ENCODE measurements at regions not wholly inside any gene's neighbourhood (a gene's known extent, or its start where the extent isn't known, plus 50 kb on each side); places are given as distances from the start of the nearest gene placed in this dataset.

GRCh38 chr13:78022164-78022877, 103.7 kb upstream of the EDNRB start:
- Histone ChIP-seq H3K27me3 (ENCODE audit: insufficient read depth) (no peaks in the 10 kb centered on the region), H3K36me3 (ENCODE audit: insufficient read depth) (no peaks in the 10 kb centered on the region), H3K4me2 (no peak overlapping the region), H4K20me1 (replicated peaks; ENCODE audit: insufficient read depth) (no peaks in the 10 kb centered on the region), H3K9me2 (ENCODE audit: insufficient read depth) (0 out of 2 replicates have a peak, but pooled peaks cover 8% of the 10 kb centered on the region), H3K27ac (ENCODE audit: low read depth) (no peak overlapping the region), H3F3A (replicated peaks; ENCODE audit: low read depth) (no peaks in the 10 kb centered on the region), H3K4me3 (no peak overlapping the region), H2AFZ (peak overlapping the region; percentile 63; the same call in 1 of the 2 replicates), H3K79me2 (replicated peaks; ENCODE audit: insufficient read depth) (no peaks in the 10 kb centered on the region), H3K4me1 (ENCODE audit: insufficient read depth) (no peaks in the 10 kb centered on the region; the same call in 1 of the 2 replicates)
- Mint-ChIP-seq H3K36me3 (ENCODE audit: low read depth) (peaks cover 28% of the 10 kb centered on the region), H3K27me3 (ENCODE audit: insufficient read depth, low read depth, poor library complexity) (peaks cover 2% of the 10 kb centered on the region), H3K4me1 (peaks cover 4% of the 10 kb centered on the region; the same call in 2 of the 3 replicates), H3K27ac (no peak overlapping the region), H3K9me3 (peaks cover 18% of the 10 kb centered on the region; the same call in 2 of the 3 replicates), H3K4me3 (no peak overlapping the region)
- no peak for DNase-seq (ENCODE audit: low spot score)
- ATAC-seq, result no peak
- TF ChIP-seq REST (IDR thresholded peaks at IDR 0.05; ENCODE audit: unreplicated experiment) (no peak), CTCF (conservative IDR thresholded peaks at IDR 0.05; ENCODE audit: low read depth in 2 of 2) (no peak), JUNB (IDR thresholded peaks at IDR 0.05; ENCODE audit: unreplicated experiment) (no peak), POLR2AphosphoS5 (IDR thresholded peaks at IDR 0.05; ENCODE audit: low read depth) (no peak), EZH2phosphoT487 (IDR thresholded peaks at IDR 0.05; ENCODE audit: unreplicated experiment) (no peak), ETS1 (IDR thresholded peaks at IDR 0.05) (no peak), EZH2 (IDR thresholded peaks at IDR 0.05; ENCODE audit: low read depth, unreplicated experiment) (no peak), STAT1 (IDR thresholded peaks at IDR 0.05; ENCODE audit: unreplicated experiment) (no peak), CREB1 (CRISPR knock-in tag; IDR thresholded peaks at IDR 0.05; ENCODE audit: low read depth) (no peak), NANOG (IDR thresholded peaks at IDR 0.05; ENCODE audit: borderline replicate concordance) (no peak), ZNF331 (CRISPR knock-in tag; IDR thresholded peaks at IDR 0.05; ENCODE audit: low read depth) (no peak), ZNF462 (CRISPR knock-in tag; IDR thresholded peaks at IDR 0.05) (no peak), ZNF114 (CRISPR knock-in tag; IDR thresholded peaks at IDR 0.05) (no peak)

Measured in GM23338 (cell line).